ENCODE measurements at regions not wholly inside any gene's neighbourhood (a gene's known extent, or its start where the extent isn't known, plus 50 kb on each side); places are given as distances from the start of the nearest gene placed in this dataset.

GRCh38 chr11:15671216-15671615, 556.5 kb downstream of the INSC start:
- TF ChIP-seq CTCF (IDR thresholded peaks at IDR 0.05) (no peak), POLR2A (IDR thresholded peaks at IDR 0.05) (no peak)
